ENCODE measurements at regions not wholly inside any gene's neighbourhood (a gene's known extent, or its start where the extent isn't known, plus 50 kb on each side); places are given as distances from the start of the nearest gene placed in this dataset.
"Not testable (repeated sequence)": the region's sequence is repeated elsewhere in the genome, so short reads cannot be mapped to it uniquely, and the experiment has no call there.

- not testable (repeated sequence) for DNase-seq (ENCODE audit: low read depth in 3 of 3)
Measured at GRCh38 chr14:49243777-49244176, 342.4 kb downstream of the RPS29 start.

- DNase-seq (ENCODE audit: low read depth in 3 of 3) = no peak
Measured at GRCh38 chr14:49240383-49240782, 345.8 kb downstream of the RPS29 start.

GRCh38 chr14:49228552-49228951 is 357.6 kb downstream of the RPS29 start:
- no peak for DNase-seq (ENCODE audit: low read depth in 3 of 3)

- no peak for DNase-seq (ENCODE audit: low read depth in 3 of 3)
Measured at GRCh38 chr14:49221316-49221715, 364.9 kb downstream of the RPS29 start.

- DNase-seq (ENCODE audit: low read depth in 3 of 3) = no peak
Measured at GRCh38 chr14:49220492-49220891, 365.7 kb downstream of the RPS29 start.

- no peak for DNase-seq (ENCODE audit: low read depth in 3 of 3)
Measured at GRCh38 chr14:49218436-49219092, 367.6 kb downstream of the RPS29 start.

GRCh38 chr14:49212721-49213120 is 373.5 kb downstream of the RPS29 start:
- DNase-seq (ENCODE audit: low read depth in 3 of 3) = no peak

GRCh38 chr14:49209416-49209815 is 376.8 kb downstream of the RPS29 start:
- DNase-seq (ENCODE audit: low read depth in 3 of 3) = no peak

- DNase-seq (ENCODE audit: low read depth in 3 of 3) = no peak
Measured at GRCh38 chr14:49206828-49207227, 379.4 kb downstream of the RPS29 start.

- no peak for DNase-seq (ENCODE audit: low read depth in 3 of 3)
Measured at GRCh38 chr14:49203676-49204075, 382.5 kb downstream of the RPS29 start.

- DNase-seq (ENCODE audit: low read depth in 3 of 3) = no peak
Measured at GRCh38 chr14:49199159-49199558, 387.0 kb downstream of the RPS29 start.

GRCh38 chr14:49196327-49196726 is 389.9 kb downstream of the RPS29 start:
- no peak for DNase-seq (ENCODE audit: low read depth in 3 of 3)

GRCh38 chr14:49194067-49194466 is 392.1 kb downstream of the RPS29 start:
- no peak for DNase-seq (ENCODE audit: low read depth in 3 of 3)

- no peak for DNase-seq (ENCODE audit: low read depth in 3 of 3)
Measured at GRCh38 chr14:49193332-49194065, 392.7 kb downstream of the RPS29 start.

- no peak for DNase-seq (ENCODE audit: low read depth in 3 of 3)
Measured at GRCh38 chr14:49191380-49191779, 394.8 kb downstream of the RPS29 start.

GRCh38 chr14:49189375-49189774 is 396.8 kb downstream of the RPS29 start:
- no peak for DNase-seq (ENCODE audit: low read depth in 3 of 3)

- DNase-seq (ENCODE audit: low read depth in 3 of 3) = no peak
Measured at GRCh38 chr14:49187799-49188198, 398.4 kb downstream of the RPS29 start.

- peak in 2 of 3 donors; percentile 14 to 22 for DNase-seq (ENCODE audit: low read depth in 3 of 3)
Measured at GRCh38 chr14:49173765-49174373, 412.3 kb downstream of the RPS29 start.

GRCh38 chr14:49164074-49164473 is 422.1 kb downstream of the RPS29 start:
- DNase-seq (ENCODE audit: low read depth in 3 of 3) = no peak

GRCh38 chr14:49160983-49161382 is 425.2 kb downstream of the RPS29 start:
- DNase-seq (ENCODE audit: low read depth in 3 of 3) = no peak

- DNase-seq (ENCODE audit: low read depth in 3 of 3) = no peak
Measured at GRCh38 chr14:49159081-49159480, 427.1 kb downstream of the RPS29 start.

GRCh38 chr14:49139593-49139992 is 446.6 kb downstream of the RPS29 start:
- DNase-seq (ENCODE audit: low read depth in 3 of 3) = no peak

- no peak for DNase-seq (ENCODE audit: low read depth in 3 of 3)
Measured at GRCh38 chr14:49134940-49135339, 451.2 kb downstream of the RPS29 start.
